ENCODE measurements at regions not wholly inside any gene's neighbourhood (a gene's known extent, or its start where the extent isn't known, plus 50 kb on each side); places are given as distances from the start of the nearest gene placed in this dataset.

DNA sequence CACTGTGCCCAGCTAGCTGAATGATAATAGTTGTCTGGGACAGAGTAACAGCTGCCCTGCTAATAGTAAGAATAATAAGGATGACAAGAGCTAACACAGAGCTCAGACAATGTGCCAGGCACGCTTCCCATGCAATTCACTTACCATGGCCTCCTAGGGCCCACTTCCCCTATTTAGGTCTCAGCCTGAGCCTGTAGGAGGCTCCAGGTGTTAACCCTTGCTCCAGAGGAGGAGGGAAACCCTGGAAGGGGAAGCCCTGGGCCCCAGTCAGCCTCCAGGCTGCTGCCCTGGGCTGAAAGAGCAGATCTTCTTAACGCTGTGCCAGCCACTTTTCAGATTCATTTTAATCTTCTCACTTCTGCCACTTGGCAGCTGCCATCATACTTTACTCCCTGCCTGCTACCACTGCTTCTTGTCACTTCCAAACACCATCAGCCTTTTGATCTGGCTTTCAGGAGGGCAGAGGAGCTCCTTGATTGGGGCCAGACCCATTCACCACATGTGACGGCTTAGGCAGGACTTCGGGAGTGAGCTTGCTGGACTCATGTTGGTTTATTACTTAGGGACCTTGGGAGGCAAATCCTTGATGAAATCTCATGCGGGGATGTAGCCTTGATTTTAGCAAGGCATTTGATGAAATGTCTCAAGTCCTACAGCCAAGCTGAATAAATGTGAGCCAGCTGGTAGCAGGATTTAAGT lies 66.7 kb upstream of the PARP1 start:
- TF ChIP-seq, protein P1, sequence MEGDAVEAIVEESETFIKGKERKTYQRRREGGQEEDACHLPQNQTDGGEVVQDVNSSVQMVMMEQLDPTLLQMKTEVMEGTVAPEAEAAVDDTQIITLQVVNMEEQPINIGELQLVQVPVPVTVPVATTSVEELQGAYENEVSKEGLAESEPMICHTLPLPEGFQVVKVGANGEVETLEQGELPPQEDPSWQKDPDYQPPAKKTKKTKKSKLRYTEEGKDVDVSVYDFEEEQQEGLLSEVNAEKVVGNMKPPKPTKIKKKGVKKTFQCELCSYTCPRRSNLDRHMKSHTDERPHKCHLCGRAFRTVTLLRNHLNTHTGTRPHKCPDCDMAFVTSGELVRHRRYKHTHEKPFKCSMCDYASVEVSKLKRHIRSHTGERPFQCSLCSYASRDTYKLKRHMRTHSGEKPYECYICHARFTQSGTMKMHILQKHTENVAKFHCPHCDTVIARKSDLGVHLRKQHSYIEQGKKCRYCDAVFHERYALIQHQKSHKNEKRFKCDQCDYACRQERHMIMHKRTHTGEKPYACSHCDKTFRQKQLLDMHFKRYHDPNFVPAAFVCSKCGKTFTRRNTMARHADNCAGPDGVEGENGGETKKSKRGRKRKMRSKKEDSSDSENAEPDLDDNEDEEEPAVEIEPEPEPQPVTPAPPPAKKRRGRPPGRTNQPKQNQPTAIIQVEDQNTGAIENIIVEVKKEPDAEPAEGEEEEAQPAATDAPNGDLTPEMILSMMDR (IDR thresholded peaks at IDR 0.05), result no peak
- no peak for TF ChIP-seq EZH2 (IDR thresholded peaks at IDR 0.05; ENCODE audit: borderline replicate concordance, insufficient read depth, low read depth, low read length, poor library complexity, severe bottlenecking)

All from B cell (primary cell).